ENCODE measurements at regions not wholly inside any gene's neighbourhood (a gene's known extent, or its start where the extent isn't known, plus 50 kb on each side); places are given as distances from the start of the nearest gene placed in this dataset.
"Not testable (repeated sequence)": the region's sequence is repeated elsewhere in the genome, so short reads cannot be mapped to it uniquely, and the experiment has no call there.

- DNase-seq: no peak
- no peak for TF ChIP-seq POLR2A (IDR thresholded peaks at IDR 0.05; ENCODE audit: low read length)
- TF ChIP-seq GATA1 (IDR thresholded peaks at IDR 0.05; ENCODE audit: low read depth, low read length): no peak
Measured at GRCh38 chr17:72452286-72453173, 331.7 kb downstream of the SOX9 start.

- no peak for TF ChIP-seq GATA1 (IDR thresholded peaks at IDR 0.05; ENCODE audit: low read depth, low read length)
- TF ChIP-seq POLR2A (IDR thresholded peaks at IDR 0.05; ENCODE audit: low read length): no peak
- DNase-seq: no peak
Measured at GRCh38 chr17:72454342-72454741, 333.5 kb downstream of the SOX9 start.

- TF ChIP-seq GATA1 (IDR thresholded peaks at IDR 0.05; ENCODE audit: low read depth, low read length) (no peak), POLR2A (IDR thresholded peaks at IDR 0.05; ENCODE audit: low read length) (no peak)
- no peak for DNase-seq
Measured at GRCh38 chr17:72455562-72455961, 334.7 kb downstream of the SOX9 start.

GRCh38 chr17:72456075-72456474, 335.3 kb downstream of the SOX9 start:
- TF ChIP-seq GATA1 (IDR thresholded peaks at IDR 0.05; ENCODE audit: low read depth, low read length): no peak
- no peak for TF ChIP-seq POLR2A (IDR thresholded peaks at IDR 0.05; ENCODE audit: low read length)
- DNase-seq: no peak

GRCh38 chr17:72457712-72458111, 336.9 kb downstream of the SOX9 start:
- TF ChIP-seq GATA1 (IDR thresholded peaks at IDR 0.05; ENCODE audit: low read depth, low read length) (no peak), POLR2A (IDR thresholded peaks at IDR 0.05; ENCODE audit: low read length) (no peak)

GRCh38 chr17:72458301-72458700, 337.5 kb downstream of the SOX9 start:
- TF ChIP-seq GATA1 (IDR thresholded peaks at IDR 0.05; ENCODE audit: low read depth, low read length) (no peak), POLR2A (IDR thresholded peaks at IDR 0.05; ENCODE audit: low read length) (no peak)
- DNase-seq: no peak

More at GRCh38 chr17:72457712-72458111, 336.9 kb downstream of the SOX9 start:
- DNase-seq: no peak

- no peak for DNase-seq
- TF ChIP-seq POLR2A (IDR thresholded peaks at IDR 0.05; ENCODE audit: low read length) (no peak), GATA1 (IDR thresholded peaks at IDR 0.05; ENCODE audit: low read depth, low read length) (no peak)
Measured at GRCh38 chr17:72460711-72461110, 339.9 kb downstream of the SOX9 start.

- DNase-seq: no peak
Measured at GRCh38 chr17:72461757-72462156, 340.9 kb downstream of the SOX9 start.

GRCh38 chr17:72462407-72462806, 341.6 kb downstream of the SOX9 start:
- DNase-seq: no peak
- no peak for TF ChIP-seq GATA1 (IDR thresholded peaks at IDR 0.05; ENCODE audit: low read depth, low read length)
- TF ChIP-seq POLR2A (IDR thresholded peaks at IDR 0.05; ENCODE audit: low read length): no peak

More at GRCh38 chr17:72461757-72462156, 340.9 kb downstream of the SOX9 start:
- TF ChIP-seq GATA1 (IDR thresholded peaks at IDR 0.05; ENCODE audit: low read depth, low read length) (no peak), POLR2A (IDR thresholded peaks at IDR 0.05; ENCODE audit: low read length) (no peak)

GRCh38 chr17:72462814-72463213, 342.0 kb downstream of the SOX9 start:
- DNase-seq: no peak
- TF ChIP-seq POLR2A (IDR thresholded peaks at IDR 0.05; ENCODE audit: low read length) (no peak), GATA1 (IDR thresholded peaks at IDR 0.05; ENCODE audit: low read depth, low read length) (no peak)

GRCh38 chr17:72463287-72464102, 342.7 kb downstream of the SOX9 start:
- no peak for TF ChIP-seq POLR2A (IDR thresholded peaks at IDR 0.05; ENCODE audit: low read length)
- TF ChIP-seq GATA1 (IDR thresholded peaks at IDR 0.05; ENCODE audit: low read depth, low read length): no peak
- DNase-seq: no peak

- not testable (repeated sequence) for DNase-seq
Measured at GRCh38 chr17:72464221-72464620, 343.4 kb downstream of the SOX9 start.

- no peak for DNase-seq
- no peak for TF ChIP-seq POLR2A (IDR thresholded peaks at IDR 0.05; ENCODE audit: low read length)
- no peak for TF ChIP-seq GATA1 (IDR thresholded peaks at IDR 0.05; ENCODE audit: low read depth, low read length)
Measured at GRCh38 chr17:72465191-72466024, 344.6 kb downstream of the SOX9 start.

GRCh38 chr17:72466199-72466598, 345.4 kb downstream of the SOX9 start:
- TF ChIP-seq POLR2A (IDR thresholded peaks at IDR 0.05; ENCODE audit: low read length): no peak
- DNase-seq: no peak
